IMR-90 (cell line): ENCODE measurements at regions not wholly inside any gene's neighbourhood (a gene's known extent, or its start where the extent isn't known, plus 50 kb on each side); places are given as distances from the start of the nearest gene placed in this dataset.
A peak's percentile ranks its signal among the peaks of the same experiment; 100 is the strongest.

ENCODE experiments used
- CEBPB ChIP-seq: IDR thresholded peaks from 2 replicates; pipeline ENCODE4 v1.6.1; 2012; ENCODE audit warnings: low read depth, low read length, improper control_type of control experiment
- TF ChIP-seq, protein P1 (sequence below): conservative IDR thresholded peaks from 2 replicates; pipeline ENCODE4 v1.5.1; 2012; ENCODE audit warnings: mild to moderate bottlenecking, low read depth, low read length, improper control_type of control experiment

DNA sequence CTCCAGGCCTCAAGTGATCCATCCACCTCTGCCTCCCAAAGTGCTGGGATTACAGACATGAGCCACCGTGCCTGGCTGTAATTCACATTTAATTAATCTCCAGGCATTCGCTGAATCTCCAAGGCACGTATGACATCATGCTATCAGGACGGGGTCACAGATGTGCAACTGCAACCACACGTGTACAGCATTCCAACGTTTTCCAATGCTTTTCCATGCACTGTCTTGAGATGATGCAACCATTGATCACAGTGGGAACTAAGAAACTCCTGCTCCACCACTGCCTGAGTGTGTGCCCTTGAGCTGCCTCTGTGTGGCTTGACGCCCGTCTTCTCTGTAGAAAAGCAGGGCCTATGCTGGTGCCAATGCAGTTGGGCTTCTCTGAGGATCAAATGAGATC lies 119.8 kb upstream of the LYZL2 start:
- peak; percentile 35; the same call in 1 of the 2 replicates for TF ChIP-seq CEBPB
- TF ChIP-seq, protein P1, sequence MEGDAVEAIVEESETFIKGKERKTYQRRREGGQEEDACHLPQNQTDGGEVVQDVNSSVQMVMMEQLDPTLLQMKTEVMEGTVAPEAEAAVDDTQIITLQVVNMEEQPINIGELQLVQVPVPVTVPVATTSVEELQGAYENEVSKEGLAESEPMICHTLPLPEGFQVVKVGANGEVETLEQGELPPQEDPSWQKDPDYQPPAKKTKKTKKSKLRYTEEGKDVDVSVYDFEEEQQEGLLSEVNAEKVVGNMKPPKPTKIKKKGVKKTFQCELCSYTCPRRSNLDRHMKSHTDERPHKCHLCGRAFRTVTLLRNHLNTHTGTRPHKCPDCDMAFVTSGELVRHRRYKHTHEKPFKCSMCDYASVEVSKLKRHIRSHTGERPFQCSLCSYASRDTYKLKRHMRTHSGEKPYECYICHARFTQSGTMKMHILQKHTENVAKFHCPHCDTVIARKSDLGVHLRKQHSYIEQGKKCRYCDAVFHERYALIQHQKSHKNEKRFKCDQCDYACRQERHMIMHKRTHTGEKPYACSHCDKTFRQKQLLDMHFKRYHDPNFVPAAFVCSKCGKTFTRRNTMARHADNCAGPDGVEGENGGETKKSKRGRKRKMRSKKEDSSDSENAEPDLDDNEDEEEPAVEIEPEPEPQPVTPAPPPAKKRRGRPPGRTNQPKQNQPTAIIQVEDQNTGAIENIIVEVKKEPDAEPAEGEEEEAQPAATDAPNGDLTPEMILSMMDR = no peak
